ENCODE measurements at regions not wholly inside any gene's neighbourhood (a gene's known extent, or its start where the extent isn't known, plus 50 kb on each side); places are given as distances from the start of the nearest gene placed in this dataset.

DNA sequence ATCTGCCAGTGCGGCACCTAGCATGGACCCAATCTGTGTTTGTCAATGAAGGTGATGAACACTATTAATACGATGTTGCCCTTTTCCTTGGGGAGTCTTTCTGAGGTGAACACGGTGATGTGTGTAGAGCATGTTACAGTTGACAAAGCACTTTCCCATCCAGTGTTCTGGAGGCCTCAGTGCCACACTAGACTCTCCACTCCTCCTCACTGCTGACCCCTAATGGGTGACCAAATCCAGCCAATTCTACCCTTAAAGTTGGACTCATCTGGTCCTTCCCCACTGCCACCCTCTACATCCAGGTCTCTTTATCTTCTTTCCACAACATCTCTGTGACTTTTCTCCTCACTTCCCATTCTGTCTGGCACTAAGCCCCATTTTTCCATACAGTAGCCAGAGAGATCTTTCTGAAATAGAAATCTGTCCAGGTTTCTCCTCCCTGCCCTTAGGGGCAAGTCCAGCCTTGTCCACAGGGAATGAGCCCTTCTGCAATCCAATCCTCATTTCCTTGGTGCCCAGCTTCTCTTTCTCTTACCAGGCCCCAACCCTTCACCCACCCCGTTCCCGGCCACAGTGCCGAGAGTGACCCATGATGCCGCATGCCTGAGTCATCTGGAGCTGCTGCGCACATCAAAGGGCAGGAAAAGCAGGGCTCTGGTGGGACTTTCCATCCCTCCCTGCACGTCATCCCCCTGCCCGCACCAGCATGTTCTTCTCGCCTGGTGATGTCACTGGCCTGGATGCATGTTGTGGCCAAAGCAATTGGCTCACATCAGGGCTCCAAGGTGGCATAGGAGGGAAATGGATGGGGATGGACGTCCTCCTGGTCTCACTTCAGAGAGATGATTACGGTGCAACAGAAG is 64.2 kb downstream of the RASSF10 start:
- TF ChIP-seq, protein P1, sequence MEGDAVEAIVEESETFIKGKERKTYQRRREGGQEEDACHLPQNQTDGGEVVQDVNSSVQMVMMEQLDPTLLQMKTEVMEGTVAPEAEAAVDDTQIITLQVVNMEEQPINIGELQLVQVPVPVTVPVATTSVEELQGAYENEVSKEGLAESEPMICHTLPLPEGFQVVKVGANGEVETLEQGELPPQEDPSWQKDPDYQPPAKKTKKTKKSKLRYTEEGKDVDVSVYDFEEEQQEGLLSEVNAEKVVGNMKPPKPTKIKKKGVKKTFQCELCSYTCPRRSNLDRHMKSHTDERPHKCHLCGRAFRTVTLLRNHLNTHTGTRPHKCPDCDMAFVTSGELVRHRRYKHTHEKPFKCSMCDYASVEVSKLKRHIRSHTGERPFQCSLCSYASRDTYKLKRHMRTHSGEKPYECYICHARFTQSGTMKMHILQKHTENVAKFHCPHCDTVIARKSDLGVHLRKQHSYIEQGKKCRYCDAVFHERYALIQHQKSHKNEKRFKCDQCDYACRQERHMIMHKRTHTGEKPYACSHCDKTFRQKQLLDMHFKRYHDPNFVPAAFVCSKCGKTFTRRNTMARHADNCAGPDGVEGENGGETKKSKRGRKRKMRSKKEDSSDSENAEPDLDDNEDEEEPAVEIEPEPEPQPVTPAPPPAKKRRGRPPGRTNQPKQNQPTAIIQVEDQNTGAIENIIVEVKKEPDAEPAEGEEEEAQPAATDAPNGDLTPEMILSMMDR (IDR thresholded peaks at IDR 0.05): no peak
- TF ChIP-seq POLR2A (IDR thresholded peaks at IDR 0.05): no peak

Data from thyroid gland (tissue), 4 donors.